Panc1 (cell line): ENCODE measurements at regions not wholly inside any gene's neighbourhood (a gene's known extent, or its start where the extent isn't known, plus 50 kb on each side); places are given as distances from the start of the nearest gene placed in this dataset.

Experiments used
- CTCF ChIP-seq: fragments of 450-650 bp; IDR thresholded peaks from 2 replicates; pipeline ENCODE4 v1.5.1; 2017; ENCODE audit warnings: mild to moderate bottlenecking
- POLR2AphosphoS5 ChIP-seq: IDR thresholded peaks from 2 replicates; pipeline ENCODE4 v1.6.1; 2012; ENCODE audit warnings: mild to moderate bottlenecking, low read depth, low read length, moderate library complexity
- SIN3A ChIP-seq: IDR thresholded peaks from 2 replicates; pipeline ENCODE4 v1.6.1; 2012; ENCODE audit warnings: low read depth, mild to moderate bottlenecking, low read length, moderate library complexity, borderline replicate concordance; ENCODE audit not compliant: insufficient read depth
- TCF7L2 ChIP-seq: IDR thresholded peaks from 2 replicates; pipeline ENCODE4 v1.6.1; 2011; ENCODE audit warnings: mild to moderate bottlenecking, low read depth, low read length, inconsistent platforms
- TF ChIP-seq, protein P1 (sequence below), 2 experiments: IDR thresholded peaks; 2 replicates each; pipeline ENCODE4 v1.6.1; 2011 to 2012; ENCODE audit warnings: low read depth in 2 of 2, control low read depth in 1 of 2, low read length in 1 of 2, mild to moderate bottlenecking in 1 of 2, moderate library complexity in 1 of 2; ENCODE audit not compliant: insufficient read depth in 1 of 2

GRCh38 chr3:36600404-36600803, 163.9 kb downstream of the DCLK3 start:
- TF ChIP-seq CTCF: no peak
- TF ChIP-seq POLR2AphosphoS5: no peak
- TF ChIP-seq, protein P1, sequence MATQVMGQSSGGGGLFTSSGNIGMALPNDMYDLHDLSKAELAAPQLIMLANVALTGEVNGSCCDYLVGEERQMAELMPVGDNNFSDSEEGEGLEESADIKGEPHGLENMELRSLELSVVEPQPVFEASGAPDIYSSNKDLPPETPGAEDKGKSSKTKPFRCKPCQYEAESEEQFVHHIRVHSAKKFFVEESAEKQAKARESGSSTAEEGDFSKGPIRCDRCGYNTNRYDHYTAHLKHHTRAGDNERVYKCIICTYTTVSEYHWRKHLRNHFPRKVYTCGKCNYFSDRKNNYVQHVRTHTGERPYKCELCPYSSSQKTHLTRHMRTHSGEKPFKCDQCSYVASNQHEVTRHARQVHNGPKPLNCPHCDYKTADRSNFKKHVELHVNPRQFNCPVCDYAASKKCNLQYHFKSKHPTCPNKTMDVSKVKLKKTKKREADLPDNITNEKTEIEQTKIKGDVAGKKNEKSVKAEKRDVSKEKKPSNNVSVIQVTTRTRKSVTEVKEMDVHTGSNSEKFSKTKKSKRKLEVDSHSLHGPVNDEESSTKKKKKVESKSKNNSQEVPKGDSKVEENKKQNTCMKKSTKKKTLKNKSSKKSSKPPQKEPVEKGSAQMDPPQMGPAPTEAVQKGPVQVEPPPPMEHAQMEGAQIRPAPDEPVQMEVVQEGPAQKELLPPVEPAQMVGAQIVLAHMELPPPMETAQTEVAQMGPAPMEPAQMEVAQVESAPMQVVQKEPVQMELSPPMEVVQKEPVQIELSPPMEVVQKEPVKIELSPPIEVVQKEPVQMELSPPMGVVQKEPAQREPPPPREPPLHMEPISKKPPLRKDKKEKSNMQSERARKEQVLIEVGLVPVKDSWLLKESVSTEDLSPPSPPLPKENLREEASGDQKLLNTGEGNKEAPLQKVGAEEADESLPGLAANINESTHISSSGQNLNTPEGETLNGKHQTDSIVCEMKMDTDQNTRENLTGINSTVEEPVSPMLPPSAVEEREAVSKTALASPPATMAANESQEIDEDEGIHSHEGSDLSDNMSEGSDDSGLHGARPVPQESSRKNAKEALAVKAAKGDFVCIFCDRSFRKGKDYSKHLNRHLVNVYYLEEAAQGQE (IDR thresholded peaks at IDR 0.05; ENCODE audit: insufficient read depth in 1 of 2, low read depth in 2 of 2, low read length in 1 of 2): no peak
- no peak for TF ChIP-seq SIN3A
- no peak for TF ChIP-seq TCF7L2
